ENCODE measurements at regions not wholly inside any gene's neighbourhood (a gene's known extent, or its start where the extent isn't known, plus 50 kb on each side); places are given as distances from the start of the nearest gene placed in this dataset.
"Not testable (repeated sequence)": the region's sequence is repeated elsewhere in the genome, so short reads cannot be mapped to it uniquely, and the experiment has no call there.

DNA sequence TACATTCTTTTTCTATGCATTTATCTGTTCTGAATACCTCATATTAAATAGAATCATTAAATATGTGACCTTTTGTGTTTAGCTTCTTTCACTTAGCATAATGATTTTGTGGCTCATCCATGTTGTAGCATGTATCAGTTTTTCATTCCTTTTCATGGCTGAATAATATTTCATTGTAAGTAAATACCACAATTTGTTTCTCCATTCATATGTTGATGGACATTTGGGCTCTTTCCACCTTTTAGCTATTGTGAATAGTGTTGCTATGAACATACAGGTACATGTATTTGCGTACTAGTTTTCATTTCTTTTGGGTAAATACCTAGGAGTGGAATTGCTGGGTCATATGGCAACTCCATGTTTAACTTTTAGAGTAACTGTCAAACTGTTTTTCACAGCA is 85.1 kb downstream of the GNL3L start:
- DNase-seq, result no peak

DNA sequence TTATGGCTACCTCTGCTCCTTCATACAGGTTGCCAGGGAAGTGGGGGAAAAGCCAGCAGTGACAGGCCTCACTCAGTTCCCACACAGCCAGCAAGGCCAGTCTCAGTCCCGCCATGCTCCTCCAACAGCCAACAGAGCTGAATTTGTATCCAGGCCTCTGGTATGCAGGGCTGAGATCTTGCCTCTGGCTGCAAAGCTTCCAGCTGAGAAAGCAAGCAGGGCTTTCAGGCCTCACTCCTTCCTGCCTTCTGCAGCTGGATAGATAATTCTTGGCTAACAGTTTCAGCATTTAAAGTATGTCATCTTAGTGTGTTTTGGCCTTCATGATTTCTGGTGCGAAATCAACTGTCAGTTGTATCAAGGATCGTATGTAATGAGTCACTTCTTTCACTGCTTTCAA is 103.6 kb downstream of the GNL3L start:
- DNase-seq, result no peak

DNA sequence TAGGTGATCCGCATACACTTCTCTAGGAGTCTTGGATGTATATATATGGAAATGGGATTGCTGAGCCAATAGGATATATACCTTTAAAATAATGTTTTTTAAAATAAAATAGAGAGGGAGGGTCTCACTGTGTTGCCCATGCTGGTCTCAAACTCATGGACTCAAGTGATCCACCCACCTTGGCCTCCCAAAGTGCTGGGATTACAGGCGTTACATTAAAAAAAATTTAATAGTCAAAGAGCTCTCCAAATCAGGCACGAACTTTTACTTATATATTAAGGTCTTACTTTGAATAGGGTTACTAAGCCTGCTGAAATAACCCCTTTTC is 109.0 kb downstream of the GNL3L start:
- no peak for DNase-seq

DNA sequence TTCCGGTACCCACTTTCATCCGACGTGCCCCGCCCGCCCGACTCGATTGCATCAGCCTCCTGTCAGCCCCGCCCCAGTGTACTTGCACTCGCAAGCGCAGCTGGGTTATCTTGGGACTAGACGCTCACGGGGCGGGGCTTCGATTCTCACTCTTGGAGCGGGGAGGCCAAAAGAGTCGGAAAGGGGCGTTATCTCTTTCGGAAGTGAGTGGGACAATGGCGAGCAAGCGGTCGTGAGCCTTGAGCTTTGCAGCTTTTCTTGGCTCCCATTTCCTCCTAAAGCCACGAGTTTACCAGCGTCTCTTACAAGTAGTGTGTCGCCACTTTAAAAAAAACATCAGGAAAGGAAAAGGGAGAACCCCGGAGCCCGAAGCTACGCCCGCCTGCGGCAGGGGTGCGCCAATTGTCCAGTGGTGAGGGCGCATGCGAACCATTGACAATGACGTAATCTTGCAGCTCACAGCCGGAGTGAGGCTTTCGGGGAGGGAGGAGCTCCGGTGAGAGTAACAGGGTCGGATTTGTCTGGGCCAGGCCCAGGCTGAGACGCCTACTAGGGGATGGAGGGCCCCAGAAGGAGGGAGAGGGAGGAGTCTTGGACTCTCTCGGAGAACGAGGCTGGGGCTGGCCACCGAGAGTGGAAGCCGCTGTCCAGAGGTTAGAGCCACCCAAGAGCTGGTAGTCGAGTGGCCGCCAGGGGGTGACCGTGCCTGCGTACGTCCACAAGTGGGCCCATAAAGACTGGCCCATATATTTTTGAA is 109.5 kb downstream of the GNL3L start:
- peak; percentile 96 for DNase-seq

DNA sequence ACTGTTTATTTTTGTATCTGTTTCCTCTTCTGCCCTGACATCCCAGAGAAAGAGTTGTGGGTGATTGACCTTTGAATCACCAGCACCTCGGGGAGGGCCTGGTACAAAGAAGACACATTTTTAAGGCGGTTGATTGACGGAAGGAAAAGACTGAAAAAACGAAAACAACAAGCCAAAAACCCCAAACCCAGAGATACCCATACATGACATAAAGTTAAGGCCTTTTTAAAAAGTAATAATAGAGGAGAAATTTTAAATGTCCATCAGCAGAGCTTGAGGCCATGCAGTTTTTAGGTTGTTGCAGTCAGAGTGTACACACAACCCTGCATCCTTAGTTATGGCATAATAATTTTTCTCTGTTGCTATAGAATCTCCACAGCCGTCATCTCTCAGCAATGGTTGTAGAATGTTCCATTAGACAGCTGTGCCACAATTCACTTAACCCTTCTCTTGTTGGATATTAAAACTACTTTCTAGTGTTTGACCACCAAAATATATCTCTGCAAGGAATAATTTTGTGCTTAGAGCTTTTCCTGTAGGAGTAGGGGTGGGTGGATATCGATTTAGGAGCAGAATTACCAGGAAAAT is 110.2 kb downstream of the GNL3L start:
- no peak for DNase-seq

DNA sequence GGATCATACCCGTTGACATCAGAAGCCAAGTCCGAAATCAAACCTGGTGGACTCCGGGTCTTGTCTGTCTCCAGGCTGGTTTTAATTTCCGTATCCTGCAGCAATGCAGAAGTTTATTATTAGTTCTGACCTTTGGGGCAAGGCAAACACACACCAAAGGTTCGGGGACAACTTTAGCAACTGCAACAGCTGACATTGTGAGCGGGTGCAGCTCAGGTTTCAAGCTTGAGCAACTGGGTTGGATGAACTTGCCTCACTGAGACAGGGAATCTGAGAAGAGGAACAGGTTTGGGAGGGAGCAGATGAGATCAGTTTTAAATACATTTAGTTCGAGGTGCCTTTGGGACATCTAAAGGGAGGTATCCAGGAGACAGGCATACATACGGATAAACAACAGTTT is 110.7 kb downstream of the GNL3L start:
- DNase-seq, result no peak

DNA sequence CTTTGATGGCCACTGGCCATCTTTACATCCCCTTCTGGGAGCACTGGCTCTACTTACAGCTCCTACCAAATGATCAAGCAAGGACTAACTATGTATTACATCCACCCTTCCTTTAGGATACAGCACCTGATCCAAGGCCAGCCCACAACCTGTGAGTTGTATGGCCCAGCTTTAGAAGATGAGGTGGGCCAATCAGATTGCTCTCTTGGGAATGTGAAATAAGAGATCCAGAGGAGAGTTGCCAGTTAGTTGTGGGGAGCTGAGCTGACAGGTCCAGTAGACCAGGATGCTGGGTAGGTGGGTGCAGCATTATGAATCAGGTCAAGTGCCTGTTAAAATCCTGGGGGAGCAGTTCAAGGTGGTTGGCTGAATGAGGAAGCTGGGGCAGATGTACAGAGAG is 111.5 kb downstream of the GNL3L start:
- no peak for DNase-seq

DNA sequence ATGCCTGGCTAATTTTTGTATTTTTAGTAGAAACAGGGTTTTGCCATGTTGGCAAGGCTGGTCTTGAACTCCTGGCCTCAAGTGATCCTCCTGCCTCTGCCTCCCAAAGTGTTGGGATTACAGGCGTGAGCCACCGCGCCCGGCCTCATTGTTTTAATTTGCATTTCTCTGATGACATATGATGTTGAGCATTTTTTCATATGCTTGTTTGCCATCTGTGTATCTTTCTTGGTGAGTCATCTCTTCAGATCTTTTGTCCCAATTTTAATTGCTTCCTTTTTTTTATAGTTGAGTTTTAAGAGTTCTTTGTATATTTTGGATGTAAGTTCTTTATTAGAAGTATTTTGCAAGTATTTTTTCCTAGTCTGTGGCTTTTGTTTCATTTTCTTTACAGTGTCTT is 117.6 kb downstream of the GNL3L start:
- not testable (repeated sequence) for DNase-seq

DNA sequence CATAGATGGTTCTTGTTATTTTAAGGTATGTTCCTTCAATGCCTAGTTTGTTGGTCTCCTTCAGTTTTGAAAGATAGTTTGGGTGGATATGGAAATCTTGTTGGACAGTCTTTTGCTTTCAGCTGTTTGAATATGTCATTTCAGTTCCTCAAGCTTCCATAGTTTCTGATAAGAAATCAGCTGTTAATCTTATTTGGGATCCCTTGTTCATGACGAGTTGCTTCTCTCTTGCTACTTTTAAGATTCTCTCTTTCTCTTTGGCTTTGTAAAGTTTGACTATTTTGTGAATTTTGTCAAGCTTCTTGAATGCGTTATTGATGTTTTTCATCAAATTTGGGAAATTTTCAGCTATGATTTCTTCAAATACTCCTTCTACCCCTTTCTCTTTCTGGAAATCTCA is 129.5 kb downstream of the GNL3L start:
- no peak for DNase-seq

DNA sequence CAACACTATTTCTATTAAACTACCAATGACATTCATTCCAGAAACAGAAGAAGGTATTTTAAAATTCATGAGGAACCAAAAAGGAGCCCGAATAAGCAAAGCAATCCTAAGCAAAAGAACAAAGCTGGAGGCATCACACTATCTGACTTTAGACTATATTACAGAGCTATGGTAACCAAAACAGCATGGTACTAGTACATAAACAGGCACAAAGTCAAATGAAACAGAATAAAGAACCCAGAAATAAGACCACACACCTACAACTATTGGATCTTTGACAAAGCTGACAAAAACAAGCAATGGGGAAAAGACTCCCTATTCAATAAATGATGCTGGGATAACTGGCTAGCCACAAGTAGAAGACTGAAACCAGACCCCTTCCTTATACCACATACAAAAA is 122.3 kb downstream of the ITIH6 start:
- DNase-seq, result no peak

DNA sequence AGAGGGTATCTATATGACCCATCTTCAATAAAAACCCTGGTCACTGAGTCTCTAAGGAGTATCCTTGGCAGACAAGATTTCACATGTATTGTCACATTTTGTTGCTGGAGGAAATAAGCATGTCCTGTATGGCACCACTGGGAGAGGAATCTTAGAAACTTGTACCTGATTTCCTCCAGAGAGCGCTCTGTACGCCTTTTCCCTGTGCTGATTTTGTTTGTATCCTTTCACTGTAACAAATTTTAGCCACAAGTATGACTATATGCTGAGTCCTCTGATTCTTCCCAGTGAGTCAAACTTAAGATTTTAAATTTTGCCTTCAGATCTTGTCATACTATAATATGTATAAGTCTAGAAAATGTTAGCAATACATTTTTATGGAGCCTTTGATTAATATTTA is 102.8 kb downstream of the ITIH6 start:
- no peak for DNase-seq

DNA sequence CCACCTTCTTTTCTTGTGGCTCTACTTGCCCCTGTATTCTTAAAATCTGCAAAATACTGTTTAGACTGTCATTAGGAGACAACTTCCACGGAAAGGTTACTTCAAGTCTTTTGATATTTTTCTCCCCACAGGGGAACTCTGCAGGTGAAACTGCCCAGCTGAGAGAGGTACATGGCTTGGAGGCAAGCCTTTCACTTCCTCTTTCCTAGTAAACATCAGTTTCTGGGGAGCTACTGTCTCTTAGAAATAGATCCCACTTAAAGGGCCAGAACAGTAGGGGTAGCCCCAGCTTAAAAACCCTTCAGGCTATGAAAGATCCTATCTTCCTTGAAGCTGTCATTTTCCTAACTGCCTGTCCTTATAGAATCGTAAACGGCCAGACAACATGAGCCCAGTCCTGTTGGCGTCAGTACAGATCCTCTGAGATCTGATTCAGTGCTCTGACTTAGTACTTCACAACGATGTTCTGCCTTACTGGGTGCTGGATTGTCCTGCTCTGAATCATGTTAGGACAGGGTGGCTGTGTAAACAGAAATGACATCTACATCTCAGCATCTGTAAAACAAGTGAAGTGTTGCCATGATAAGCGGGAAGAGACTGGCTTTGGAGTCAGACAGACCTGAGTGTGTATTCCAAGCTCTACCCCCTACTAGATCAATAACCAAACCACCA is 102.1 kb downstream of the ITIH6 start:
- no peak for DNase-seq

Data from activated CD4-positive, alpha-beta T cell treated with anti-CD3 and anti-CD28 coated beads for 48 hours (primary cell).